Hematopoietic multipotent progenitor cell treated with erythropoietin and hydrocortisone succinate and interleukin-3 and kit ligand, for 17 days (in vitro differentiated cells): ENCODE measurements at regions not wholly inside any gene's neighbourhood (a gene's known extent, or its start where the extent isn't known, plus 50 kb on each side); places are given as distances from the start of the nearest gene placed in this dataset.

ENCODE experiments used
- DNase-seq: peaks from one replicate; pipeline ENCODE4 v3.0.0-alpha.2; 2015; ENCODE audit warnings: low spot score

GRCh38 chr2:234835738-234836137 lies 116.1 kb upstream of the SH3BP4 start:
- DNase-seq, result no peak

- no peak for DNase-seq
Measured at GRCh38 chr2:234834228-234834923, 117.4 kb upstream of the SH3BP4 start.

DNA sequence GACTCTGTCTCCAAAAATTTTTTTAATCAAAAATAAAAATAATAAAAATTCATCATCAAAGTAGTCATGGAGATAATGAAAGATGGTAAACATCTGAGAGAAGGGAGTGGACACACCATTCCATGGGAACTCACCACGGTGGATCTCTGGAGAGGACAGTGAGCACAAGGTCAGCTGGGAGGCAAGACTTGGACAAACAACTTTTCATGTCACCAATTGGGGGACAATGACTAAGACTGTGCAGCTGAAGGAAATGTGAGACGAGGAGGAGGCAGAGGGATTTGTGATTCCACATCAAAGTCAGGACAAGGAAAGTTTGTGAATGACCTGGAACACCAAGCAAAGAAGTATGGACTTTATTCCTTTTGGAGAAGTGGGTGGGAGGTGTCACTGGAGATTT lies 121.0 kb upstream of the SH3BP4 start:
- DNase-seq, result no peak

DNA sequence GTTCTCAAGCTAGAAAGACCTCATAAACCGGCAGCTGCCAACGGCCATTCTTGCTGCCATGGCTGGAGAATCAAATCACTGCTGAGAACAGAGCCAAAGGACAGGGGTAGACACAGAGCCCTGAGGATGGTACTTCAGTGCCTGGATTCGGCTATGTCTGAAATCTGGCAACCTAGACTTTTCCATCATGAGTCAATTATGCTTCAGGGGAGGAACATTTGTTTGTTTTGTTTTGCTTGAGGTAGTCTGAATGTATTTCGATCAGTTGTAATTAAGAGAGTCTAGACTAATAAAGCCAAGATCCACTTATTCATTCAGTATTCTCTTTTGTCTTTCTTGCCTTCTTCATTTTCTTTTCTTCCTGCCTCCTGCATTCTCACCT lies 122.8 kb upstream of the SH3BP4 start:
- DNase-seq, result no peak

GRCh38 chr2:234828382-234829073 lies 123.3 kb upstream of the SH3BP4 start:
- DNase-seq, result no peak

DNA sequence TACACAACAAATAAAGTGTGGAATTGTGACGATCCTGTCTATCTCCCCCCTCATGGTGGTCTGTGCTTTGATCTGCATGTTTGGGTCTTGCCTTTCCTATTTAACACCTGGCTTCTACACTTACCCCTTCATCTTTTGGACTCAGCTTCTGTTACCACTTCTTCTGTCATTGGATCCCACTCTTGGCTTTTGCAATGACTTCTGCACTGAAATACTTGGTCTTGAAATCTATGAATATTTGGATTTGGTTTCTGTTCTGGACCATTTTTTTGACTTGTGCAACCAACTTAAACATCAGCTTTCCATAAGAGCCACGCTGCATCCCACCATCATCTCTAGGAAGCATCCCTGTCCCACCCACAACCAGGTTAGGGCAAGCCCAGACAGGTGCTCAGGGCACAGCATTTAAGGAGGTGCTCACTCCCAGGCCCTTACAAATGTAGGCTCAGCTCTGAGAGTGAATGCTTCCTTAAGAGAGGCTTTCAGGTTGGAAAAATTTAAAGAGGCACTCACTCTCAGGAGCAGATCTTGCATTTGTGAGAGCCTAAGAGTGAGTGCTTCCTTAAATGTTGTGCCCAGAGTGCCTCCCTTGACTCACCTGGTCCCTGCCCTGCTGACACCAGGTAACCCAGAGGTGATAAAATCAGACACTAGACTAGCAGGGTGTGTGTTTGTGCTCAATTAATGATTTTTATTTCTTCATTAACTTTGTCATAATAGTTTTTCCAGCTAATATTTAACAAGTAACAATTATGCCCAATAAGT lies 124.5 kb upstream of the SH3BP4 start:
- no peak for DNase-seq

GRCh38 chr2:234826681-234827080 lies 125.1 kb upstream of the SH3BP4 start:
- DNase-seq, result no peak

- no peak for DNase-seq
Measured at GRCh38 chr2:234825616-234826015, 126.2 kb upstream of the SH3BP4 start.

DNA sequence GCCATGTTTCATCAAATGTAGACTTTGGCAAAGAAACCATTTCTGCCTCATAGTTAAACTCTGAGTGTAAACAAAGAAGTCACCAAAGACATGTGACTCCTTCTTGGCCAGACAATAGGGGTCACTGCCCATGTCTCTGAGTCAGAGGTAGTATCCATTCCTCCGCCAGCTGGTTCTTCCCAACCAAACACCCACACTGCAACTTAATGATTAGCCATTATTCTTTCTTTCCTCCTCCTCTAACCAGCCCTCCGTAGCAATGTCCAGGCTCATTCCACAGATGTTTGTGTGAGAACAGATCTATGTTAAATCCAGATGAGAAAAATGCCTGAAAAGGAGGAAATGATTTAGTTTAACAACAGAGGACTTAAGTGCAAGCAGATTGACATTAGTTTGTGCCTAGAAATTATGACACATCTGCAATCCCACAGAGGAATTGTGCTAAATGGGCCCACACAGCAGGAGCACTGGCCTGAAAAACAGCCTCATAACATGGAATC lies 127.9 kb upstream of the SH3BP4 start:
- DNase-seq, result no peak

DNA sequence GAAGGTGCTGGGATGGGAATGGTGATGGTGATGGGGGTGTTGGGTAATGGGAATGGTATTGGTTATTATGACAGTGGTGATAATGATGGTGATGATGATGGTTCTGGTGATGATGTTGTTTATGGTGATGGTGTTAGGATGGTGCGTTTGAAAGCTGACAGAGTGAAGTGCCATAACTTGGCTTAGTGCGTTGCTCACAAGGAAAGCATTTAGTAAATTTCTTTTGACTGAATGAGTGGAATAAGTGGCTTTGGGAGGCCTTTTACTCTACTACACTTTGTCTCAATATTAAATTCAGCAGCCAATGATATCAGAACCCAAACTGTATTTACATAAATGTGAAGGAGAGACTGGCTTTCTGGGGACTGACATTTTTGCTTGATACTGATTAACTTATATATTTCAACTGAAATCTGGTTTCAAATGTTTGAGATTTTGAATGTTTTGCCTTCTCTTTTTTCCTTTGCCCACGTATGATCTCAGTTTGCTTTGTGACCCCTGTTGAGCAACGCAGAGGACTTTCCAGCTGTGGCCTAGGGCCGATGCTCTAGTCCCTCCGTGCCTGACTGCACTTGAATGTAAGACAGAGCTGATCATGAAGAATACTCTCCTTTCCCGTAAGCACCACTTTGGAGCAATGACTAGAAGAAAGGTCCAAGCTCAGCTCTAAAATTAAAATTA lies 128.5 kb upstream of the SH3BP4 start:
- DNase-seq, result no peak

GRCh38 chr2:234821946-234822475 lies 129.8 kb upstream of the SH3BP4 start:
- no peak for DNase-seq

DNA sequence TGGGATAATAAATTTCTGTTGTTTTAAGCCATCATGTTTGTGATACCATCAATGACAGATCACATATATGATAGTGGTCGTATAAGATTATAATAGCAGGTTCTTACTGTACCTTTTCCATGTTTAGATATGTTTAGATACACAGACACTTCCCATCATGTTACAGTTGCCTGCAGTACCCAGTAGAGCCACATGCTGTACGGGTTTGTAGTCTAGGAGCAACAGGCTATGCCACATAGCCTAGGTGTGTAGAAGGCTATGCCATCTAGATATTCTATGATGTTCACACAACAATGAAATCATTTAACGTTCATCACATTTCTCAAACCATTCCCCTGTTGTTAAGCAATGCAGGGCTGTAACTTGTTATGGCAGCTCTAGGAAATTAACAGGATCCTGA lies 132.9 kb upstream of the SH3BP4 start:
- DNase-seq, result no peak

DNA sequence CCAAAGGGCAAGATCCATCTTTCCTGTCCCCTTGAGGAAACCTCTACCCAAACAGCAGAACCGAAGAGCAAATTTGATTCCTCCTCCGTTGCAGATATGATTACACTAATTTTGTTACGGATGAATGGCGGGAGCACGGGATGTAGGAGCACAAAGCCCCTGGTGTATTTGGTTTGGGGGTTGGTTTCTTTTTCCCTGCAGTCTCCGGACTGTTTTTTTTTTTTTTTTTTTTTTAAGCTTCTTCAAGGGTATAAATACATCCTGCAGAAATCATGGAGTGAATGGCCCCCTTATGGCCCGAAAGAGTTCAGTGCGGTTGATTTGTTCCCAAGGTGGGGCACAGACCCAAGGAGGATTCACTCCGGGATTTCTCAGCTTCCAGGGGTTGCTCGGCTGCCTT lies 135.3 kb upstream of the SH3BP4 start:
- DNase-seq, result no peak

DNA sequence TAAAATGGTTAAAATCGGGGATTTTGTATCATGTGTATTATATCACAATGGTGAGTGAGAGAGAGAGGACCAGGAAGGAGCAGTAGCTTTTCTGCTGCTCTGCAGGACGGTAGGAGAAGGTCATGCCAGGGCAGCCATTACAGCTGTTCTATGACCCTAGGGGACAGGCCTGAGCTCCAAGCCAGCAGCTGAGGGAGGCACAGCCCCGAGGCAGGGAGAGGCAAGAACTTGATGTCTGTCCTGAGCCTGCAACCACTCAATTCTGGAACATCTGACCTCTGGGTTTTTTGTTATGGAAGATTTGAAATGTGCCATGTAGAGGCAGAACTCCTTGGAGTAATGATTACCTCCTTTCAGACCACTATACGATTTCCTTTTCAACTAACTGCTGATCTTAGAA lies 135.8 kb upstream of the SH3BP4 start:
- DNase-seq, result no peak

- DNase-seq, result no peak
Measured at GRCh38 chr2:234814374-234814773, 137.4 kb upstream of the SH3BP4 start.

DNA sequence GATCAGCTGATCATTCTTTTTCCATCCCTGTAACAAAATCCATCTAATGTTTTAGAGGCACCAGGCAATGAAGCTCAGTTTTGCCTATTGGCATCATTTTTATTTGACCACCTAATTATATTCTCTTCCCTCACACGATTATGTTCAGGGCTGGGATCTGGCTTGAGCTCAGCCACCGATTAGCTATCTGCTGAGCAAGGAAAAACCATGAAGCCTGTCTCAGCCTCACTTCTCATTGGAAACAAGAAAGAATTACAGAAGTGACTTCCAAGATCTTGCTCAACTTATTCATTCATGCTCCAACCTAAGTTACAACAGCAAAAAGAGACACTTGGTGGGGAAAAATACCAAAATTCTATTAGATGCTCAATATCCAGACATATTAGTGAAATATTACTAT lies 139.0 kb upstream of the SH3BP4 start:
- DNase-seq, result no peak

- no peak for DNase-seq
Measured at GRCh38 chr2:234808907-234809306, 142.9 kb upstream of the SH3BP4 start.

GRCh38 chr2:234806818-234807217 lies 145.0 kb upstream of the SH3BP4 start:
- no peak for DNase-seq

- DNase-seq, result no peak
Measured at GRCh38 chr2:234805836-234806235, 146.0 kb upstream of the SH3BP4 start.

DNA sequence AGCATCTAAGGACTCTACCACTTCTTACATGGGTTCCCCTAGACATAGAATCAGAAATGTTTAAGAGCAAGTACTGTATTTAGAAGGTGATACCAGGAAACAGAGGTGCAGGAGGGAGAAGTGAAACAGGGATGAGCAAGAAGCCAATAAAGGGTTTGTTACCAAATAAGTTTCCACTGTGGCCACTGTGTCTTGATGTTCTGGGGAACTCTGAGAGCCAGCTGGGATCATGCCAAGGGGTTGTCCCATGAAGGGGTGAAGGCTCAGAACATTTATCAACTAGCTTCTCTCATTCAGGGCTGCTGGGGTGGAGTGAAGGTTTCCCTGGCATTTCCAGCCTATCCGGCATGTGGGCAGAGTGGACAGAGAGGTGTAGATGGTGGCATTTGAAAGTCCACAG lies 147.1 kb upstream of the SH3BP4 start:
- DNase-seq, result no peak

GRCh38 chr2:234802845-234803171 lies 149.0 kb upstream of the SH3BP4 start:
- DNase-seq, result no peak

- no peak for DNase-seq
Measured at GRCh38 chr2:234802071-234802844, 149.6 kb upstream of the SH3BP4 start.
